Glomerular endothelial cell (primary cell): ENCODE measurements at regions not wholly inside any gene's neighbourhood (a gene's known extent, or its start where the extent isn't known, plus 50 kb on each side); places are given as distances from the start of the nearest gene placed in this dataset.
"Not testable (repeated sequence)": the region's sequence is repeated elsewhere in the genome, so short reads cannot be mapped to it uniquely, and the experiment has no call there.

Experiments used
- DNase-seq: peaks from one replicate; pipeline ENCODE4 v3.0.0-alpha.2; 2011; ENCODE audit warnings: low read depth, low spot score; ENCODE audit errors: extremely low read depth

DNA sequence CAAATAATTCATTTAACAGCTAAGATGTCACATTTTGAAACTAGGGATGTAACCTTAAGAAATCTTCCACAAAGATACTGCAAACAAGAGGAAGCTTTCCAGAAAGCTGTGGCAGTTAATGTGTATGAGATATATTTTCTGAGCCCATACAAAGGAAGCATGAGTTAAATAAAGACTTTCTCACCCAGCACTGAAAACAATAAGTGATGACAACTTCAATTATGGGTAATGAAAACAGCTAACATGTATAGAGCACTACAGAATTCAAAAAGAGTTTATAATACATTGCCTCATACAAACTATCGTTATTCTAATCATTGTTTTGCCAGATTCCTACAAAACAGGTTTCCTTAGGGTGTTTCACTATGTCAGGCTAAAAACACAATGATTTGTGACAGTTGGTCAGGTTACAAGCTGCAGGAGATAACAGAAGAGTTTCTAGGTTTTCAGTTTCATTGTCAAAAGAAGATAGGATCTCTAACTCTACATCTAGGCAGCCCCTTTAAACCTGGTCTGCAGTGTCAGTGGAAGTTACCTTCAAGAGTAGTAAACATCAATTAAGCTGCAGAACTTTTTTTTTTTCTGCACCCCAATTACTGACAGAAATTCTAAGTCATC lies 618.1 kb upstream of the ADGRL3 start:
- DNase-seq, result no peak

DNA sequence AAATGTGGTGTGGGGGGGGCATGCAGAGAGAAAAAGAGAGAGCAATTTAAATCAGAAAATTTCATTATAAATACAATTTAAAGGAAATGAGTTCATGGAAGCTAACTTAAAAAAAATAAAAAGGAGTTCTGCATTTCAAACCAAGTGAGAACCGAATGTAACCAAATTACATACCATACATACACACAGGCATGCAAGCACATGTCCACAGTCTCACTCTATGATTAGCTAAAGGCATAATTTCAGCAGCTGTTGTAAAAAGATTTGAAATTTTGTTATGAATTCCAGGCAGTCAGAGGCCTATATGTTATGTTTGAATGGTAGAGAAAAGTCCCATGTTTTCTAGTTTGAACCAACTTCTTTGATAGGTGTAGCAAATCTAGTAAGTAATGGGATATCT lies 611.6 kb upstream of the ADGRL3 start:
- no peak for DNase-seq

DNA sequence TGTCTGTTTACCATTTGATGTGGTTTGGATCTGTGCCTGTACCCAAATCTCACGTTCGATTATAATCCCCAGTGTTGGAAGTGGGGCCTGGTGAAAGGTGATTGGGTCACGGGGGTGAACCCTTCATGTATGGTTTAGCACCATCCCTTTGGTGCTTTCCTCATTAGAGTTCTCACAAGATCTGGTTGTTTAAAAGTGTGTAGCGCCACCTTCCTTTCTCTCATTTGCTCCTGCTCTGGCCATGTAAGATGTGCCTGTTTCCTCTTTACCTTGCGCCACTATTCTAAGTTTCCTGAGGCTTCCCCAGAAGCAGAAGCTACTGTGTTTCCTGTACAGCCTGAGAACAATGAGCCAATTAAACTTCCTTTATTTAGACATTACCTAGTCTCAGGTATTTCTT lies 610.7 kb upstream of the ADGRL3 start:
- no peak for DNase-seq

DNA sequence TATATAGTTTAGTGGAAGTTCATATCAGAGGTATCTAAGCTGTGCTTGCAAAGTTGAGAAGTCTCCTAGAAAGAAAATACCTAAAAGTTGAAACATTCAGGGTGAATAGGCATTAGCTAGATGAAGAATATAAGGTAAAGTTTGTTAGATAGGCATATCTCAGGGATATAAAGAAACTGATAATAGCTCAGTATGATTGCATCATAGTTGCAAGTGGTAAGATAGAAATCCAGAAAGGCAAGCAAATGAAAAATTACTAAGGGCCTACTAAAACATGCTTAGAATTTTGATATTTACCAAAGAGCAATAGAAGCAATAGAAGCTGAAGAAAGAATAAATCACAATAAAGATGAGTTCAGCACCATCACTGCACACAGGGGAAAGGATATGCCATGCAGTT lies 610.0 kb upstream of the ADGRL3 start:
- no peak for DNase-seq

DNA sequence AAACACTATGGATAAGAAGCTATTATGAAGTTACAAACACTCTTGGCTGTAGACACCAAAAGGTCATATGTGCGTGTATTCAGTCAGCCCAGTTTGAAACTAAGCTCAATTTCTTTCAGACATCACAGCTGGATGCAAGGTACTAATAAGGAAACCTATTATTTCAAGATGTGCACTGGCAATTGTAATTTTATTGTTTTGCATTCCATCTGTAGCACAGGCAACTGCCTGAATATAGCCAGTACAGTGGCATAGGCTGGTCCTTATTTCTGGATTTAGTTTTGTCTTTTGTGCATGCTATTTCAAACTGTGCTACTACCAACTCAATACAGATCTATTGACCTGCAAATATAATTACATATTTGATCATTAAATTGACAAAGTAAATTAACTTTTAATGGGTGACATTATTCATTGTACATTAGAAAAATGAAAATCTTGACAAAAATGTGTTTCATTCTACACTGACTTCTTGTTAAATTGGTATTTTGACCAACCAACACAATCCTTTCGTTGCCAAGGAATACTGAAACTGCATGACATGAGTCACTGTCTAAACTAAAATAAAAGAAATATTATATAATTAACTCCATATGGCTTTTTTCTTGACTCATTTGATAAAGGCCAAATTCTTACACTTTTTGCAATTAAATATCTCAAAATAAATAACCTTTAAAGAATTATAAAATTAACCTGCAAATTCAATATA lies 594.3 kb upstream of the ADGRL3 start:
- DNase-seq, result no peak

DNA sequence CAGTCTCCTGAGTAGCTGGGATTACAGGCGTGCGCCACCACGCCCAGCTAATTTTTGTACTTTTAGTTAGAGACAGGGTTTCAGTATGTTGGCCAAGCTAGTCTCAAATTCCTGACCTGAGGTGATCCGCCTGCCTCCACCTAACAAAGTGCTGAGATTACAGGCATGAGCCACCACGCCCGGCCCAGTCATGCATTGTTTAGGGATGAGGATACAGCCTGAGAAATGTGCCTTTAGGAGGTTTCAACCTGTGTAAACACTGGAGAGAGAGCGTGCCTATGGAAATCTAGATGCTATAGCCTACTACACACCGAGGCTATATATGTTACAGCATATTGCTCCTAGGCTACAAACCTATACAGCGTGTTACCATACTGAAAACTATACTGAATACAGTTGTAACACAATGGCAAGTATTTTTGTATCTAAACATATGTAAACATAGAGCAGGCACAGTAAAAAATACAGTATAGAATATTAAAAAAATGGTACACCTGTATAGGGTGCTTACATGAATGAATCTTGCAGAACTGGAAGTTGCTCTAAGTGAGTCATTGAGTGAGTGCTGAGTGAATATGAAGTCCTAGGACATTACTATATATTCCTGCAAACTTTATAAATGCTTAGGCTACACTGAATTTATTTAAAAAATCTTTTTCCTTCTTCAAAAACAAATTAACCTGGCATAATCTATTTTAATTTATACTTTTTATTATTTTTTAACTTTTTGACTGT lies 588.2 kb upstream of the ADGRL3 start:
- DNase-seq, result no peak

DNA sequence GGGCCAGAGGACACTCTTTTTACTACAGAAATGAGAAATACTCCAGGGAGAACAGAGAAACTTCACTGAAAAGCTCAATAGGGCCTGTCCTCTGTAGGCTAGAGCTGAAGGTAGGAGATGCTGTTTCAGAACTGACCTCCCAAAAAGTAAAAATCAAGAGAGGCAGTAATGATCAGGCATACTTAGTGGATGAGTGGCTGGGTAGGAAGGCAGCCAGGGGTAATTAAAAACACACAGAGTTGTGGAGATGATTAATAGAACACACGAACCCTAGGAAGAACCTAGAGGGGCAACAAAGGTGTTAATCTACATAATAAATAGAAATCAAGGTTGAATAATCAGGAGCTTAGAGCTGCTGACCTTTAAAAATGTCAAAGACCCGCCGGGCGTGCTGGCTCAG lies 582.4 kb upstream of the ADGRL3 start:
- no peak for DNase-seq

DNA sequence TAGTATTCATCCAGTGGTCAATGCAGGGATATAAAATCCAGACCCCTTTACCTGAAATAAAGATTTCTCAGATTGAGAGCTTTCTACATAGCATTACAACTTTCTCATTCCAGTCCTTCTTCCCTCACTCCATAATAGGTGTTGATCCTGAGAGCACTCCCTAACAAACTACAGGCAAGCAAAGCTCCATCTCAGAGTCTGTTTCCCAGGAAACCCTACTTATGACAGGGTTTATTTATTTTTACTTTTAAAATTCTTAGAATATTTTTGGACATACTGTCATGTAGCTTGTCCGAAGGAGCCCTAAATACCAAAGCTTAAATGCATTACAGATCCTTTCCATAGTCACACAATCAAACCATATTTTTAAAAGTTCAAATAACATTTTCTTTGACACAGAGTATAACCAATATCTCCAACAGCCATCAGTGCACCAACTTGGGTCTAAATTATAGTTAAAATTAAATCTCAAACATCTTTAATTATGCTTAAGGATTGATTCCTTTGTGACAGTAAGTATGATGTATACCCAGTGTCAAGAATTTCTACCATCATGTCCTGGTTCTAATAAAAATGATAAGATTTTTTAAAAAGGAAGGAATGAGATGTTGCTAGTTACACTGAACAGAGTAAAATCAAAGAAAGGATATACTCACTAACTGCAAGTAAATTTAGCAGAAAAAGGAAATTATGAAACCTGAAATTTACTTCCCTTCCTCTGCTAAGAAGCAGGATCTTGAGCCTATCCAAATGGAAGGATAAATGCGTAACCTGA lies 580.4 kb upstream of the ADGRL3 start:
- no peak for DNase-seq

DNA sequence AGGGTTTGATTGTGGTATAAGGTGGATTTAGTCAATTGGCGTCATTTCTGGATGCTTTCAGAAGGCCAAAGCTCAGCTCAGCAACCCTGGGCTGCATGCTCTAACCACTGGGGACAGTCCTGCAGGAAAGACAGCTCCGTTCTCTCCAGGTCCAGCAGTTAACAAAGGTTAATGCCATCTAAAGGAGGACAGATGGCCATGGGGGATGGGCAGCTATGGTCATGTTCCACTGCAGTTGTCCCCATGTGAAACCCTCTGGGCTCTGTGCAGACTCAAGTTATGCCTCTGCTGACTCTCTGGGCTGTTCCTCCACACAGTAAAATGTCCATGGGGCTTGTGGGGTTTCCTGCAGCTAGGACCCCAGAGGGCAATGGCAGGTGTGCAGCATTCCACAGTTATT lies 562.1 kb upstream of the ADGRL3 start:
- DNase-seq, result no peak

DNA sequence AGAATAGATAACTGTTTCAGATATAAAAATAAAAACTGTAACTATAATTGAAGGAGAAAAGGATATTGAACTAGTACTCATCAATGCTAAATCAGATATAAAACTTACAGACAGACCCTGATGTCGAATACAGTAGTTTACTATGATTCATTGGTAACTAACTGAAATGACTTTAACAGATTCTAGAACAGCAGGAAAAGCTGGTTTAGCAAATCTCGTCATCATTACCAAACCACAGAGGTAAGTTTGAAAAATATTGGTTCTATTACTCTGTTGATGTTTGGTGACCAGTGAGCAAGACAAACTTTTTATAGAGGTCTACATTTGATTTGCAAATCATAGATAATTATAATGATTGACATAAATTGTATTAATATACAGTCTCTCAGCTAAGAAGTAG lies 551.4 kb upstream of the ADGRL3 start:
- DNase-seq, result no peak

DNA sequence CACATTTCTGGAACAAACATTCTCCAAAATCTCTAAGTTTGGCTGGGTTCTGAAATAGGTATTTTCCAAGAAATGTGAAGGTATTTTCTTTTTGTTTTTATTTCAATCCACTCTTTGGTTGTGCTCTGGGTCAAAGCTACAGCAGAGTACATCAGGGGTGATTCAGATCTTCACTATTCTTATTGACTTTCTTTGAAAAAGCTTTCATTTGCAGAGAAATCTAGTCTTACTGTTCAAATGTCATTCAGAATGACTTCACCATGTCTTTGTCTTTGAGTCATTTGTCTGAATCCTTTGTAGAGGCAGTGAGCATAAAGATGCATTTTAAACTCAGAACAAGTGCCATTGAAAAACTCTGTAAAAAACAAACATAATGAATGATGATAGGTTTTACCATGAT lies 547.2 kb upstream of the ADGRL3 start:
- DNase-seq, result no peak

DNA sequence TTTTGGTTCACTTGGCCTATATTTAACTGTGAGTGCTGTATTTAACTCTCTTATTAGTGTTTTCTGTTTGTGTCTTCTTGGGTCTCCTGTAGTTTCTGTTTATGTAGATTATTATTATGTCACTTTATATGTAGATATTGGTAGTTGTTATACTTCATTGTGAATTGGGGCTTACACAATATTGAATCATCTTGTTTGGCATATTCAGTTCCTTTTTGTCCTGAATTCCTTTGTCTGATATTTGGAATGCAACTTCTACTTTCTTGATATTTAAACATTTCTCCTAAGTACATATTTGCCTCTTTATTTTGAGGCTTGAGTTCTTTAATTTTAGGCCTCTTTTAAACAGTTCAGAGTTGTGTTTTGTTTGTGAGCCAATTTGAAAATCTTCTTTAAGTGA lies 544.8 kb upstream of the ADGRL3 start:
- DNase-seq, result no peak

DNA sequence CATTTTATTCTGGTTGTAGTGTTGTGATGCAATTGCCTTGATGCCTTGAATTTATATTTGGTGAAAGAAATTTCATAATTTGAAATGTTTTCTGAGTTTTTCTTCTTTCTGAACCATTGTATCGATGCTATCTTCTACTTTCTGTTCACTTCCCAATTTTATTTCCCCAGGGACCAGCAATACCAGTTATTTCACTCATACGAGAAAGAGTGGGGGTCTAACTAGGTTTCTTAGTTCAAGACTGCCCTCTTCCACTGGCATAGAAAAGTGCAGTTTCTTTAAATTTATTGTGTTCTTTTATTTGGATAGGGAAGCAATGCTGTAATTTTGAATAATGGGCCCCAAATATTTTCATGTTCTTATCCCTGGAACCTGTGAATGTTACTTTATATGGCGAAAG lies 544.0 kb upstream of the ADGRL3 start:
- no peak for DNase-seq

DNA sequence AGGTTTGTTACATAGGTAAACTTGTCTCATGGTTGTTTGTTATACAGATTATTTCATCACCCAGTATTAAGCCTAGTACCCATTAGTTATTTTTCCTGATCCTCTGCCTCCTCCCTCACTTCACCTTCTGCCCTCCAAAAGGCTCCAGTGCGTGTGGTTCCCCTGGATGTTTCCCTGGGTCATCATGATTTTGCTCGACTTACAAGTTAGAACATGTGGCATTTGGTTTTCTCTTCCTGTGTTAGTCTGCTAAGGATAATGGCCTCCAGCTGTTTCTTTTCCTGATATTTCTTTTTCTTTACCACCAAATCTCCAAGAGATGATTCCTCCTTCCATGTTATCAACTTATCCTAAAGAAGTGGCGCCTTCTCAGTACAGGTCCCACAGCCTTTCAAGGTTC lies 543.1 kb upstream of the ADGRL3 start:
- no peak for DNase-seq

DNA sequence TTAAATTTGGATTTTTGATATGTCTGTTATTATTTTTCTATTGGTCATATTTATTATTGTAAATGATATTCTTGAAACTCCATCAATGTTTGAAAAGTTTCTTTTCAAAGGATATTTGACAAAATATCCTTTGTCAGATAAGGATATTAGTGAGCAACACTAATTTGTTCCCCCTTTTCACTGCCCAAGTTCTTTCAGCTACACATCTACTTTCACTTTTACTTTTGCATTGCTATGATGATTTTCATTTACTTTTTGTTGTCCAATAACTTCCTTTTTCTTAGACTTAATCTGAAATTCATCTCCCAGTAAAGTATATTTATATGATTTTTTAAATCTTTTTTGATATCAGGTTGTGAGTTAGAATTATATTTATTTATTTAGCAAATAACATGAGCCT lies 542.3 kb upstream of the ADGRL3 start:
- no peak for DNase-seq

DNA sequence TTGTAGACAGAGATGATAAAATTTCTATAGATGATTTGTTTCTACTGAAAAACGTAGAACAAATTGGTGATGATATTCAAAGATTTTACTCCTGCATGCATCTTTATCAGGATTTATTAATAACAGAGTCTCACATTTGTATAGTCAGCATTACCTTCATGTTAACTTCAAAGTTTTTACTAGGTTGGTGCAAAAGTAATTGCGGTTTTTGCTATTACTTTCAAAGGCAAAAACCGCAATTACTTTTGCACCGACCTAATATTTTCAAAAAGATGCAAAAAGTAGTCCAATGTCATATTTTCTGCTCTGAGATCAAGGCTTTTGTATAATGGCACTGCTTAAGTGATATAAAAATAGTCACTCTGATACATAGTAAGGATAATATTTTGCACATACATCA lies 536.4 kb upstream of the ADGRL3 start:
- no peak for DNase-seq

DNA sequence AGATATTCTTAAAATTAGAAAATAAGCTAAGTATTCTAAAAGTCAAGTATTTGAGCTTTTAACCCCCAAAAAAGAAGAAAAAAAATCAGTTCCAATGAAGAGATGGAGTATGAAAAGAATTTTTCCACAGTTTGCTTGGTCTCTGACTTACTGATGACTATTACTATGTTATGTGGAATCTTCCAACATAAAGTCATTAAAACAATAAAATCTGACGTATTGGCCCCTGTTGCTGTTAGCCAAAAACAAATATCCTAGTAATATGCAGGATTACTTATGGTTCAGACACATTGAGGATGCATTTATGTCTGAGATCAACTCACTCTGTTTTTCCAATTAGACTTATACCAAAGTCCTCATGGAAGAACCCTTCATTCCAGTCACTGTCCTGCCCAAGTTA lies 517.2 kb upstream of the ADGRL3 start:
- no peak for DNase-seq

DNA sequence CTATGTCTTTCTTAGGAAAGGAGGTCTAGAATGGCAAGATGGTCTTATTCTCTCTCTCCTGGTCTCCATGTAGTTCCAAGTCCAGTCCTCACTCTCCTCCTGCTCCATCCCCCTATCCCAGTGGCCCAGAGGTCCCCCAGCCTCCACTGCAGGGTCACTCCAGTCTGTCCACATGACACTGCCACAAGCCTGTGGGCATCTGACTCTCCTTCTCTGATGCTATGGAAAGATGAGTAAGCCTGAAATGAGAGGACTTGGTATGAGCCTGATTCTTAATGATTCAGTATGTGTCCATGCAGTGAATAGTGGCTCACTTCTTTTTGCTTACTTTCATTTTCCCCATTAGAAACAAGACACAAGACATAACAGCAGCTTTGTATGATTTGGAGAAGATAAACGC lies 516.8 kb upstream of the ADGRL3 start:
- DNase-seq, result no peak

DNA sequence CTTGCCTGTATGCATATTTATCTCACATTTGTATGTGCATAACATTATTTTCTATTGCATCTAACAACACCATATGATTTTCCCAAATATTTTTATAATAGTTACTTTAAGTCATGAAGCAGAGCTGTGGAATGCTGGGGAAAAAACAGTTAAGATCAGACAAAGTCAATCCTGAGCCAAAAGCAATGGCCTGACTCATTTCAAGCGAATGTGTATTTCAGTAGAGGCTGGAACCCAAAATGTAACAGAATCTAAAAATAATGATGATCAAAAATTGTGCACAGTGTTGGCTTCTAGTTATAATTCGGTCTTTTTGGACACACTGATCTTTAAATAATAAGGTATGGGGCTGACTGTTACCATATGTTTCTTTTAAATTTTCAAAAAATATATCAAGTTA lies 516.2 kb upstream of the ADGRL3 start:
- no peak for DNase-seq

DNA sequence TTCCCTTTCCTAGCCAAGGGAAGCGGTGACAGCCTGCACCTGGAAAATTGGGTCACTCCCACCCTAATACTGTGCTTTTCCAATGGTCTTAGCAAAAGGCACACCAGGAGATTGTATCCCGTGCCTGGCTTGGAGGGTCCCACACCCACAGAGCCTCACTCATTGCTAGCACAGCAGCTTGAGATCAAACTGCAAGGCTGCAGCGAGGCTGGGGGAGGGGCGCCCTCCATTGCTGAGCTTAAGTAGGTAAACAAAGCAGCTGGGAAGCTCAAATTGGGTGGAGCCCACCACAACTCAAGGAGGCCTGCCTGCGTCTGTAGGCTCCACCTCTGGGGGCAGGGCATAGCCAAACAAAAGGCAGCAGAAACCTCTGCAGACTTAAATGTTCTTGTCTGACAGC lies 504.1 kb upstream of the ADGRL3 start:
- DNase-seq, result not testable (repeated sequence)

DNA sequence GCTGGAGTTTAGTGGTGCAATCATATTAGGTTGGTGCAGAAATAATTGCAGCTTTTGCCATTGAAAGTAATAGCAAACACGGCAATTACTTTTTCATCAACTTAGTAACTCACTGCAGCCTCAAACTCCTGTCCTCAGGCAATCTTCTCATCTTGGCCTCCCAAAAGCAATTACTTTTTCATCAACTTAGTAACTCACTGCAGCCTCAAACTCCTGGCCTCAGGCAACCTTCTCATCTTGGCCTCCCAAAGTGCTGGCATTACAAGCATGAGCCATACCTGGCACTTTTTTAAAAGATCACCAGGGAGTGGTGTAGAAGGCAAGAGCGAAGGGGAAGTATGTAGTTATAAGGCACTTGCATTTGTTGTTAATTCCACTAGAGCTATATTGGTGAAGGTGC lies 491.1 kb upstream of the ADGRL3 start:
- no peak for DNase-seq

DNA sequence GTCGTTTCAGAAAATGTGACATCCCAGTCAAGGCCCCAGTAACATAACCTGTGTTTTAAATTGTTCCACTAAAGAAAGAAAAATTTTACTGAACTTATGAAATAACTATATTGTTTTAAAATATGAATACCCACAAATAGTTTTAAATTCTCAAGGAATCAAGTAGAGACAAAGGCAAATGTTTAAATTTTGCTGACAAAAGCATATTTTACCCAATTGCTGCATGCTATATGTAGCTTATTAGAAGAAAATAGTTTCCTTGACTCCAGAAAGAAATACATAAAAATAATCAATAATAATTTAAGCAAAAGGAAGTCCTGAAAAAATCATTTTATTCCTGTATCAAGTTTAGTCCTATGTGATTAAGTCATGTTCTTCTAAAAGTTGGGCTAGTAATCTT lies 481.3 kb upstream of the ADGRL3 start:
- no peak for DNase-seq
